GM18519 (cell line): ENCODE measurements at regions not wholly inside any gene's neighbourhood (a gene's known extent, or its start where the extent isn't known, plus 50 kb on each side); places are given as distances from the start of the nearest gene placed in this dataset.

ENCODE experiments used
- ATAC-seq: cut with Tn5 transposase; IDR thresholded peaks from one replicate; pipeline ENCODE4 v1.9.1; 2021; ENCODE audit warnings: mild to moderate bottlenecking, moderate library complexity; ENCODE audit not compliant: unreplicated experiment, low FRiP score

- ATAC-seq: no peak
Measured at GRCh38 chrX:51437521-51437920, 58.9 kb downstream of the NUDT11 start.

- ATAC-seq: no peak
Measured at GRCh38 chrX:51435101-51435500, 61.3 kb downstream of the NUDT11 start.

- ATAC-seq: no peak
Measured at GRCh38 chrX:51421972-51422597, 74.3 kb downstream of the NUDT11 start.

- ATAC-seq: no peak
Measured at GRCh38 chrX:51420610-51421009, 75.8 kb downstream of the NUDT11 start.

- ATAC-seq: no peak
Measured at GRCh38 chrX:51408462-51408861, 75.8 kb downstream of the NUDT10 start.

DNA sequence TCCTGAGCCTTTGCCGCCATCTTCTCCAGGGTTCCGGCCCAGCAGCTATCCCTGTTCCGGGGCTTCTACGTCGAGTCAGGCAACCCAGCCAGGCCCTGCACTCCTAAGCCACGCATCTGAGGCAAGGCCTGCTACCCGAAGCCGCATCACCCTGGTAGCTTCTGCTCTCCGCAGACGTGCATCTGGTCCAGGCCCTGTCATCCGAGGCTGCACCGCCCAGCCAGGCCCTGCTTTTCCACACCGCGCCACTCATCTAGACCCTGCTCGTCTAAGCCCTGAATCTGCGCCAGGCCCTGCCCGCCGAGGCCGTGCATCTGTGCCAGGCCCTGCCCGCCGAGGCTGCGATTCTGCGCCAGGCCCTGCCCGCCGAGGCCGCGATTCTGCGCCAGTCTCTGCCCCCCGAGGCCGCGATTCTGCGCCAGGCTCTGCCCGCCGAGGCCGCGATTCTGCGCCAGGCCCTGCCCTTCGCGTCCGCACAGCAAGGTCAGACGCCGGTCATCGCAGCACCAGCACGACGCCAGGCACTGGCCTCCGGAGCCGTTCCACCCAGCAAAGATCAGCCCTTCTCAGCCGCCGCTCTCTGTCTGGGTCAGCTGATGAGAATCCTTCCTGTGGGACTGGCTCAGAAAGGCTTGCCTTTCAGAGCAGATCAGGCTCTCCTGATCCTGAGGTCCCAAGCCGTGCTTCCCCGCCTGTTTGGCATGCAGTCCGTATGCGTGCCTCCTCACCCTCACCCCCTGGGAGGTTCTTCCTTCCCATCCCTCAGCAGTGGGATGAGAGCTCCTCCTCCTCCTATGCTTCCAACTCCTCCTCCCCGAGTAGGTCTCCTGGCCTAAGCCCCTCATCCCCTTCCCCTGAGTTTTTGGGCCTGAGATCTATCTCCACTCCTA lies 75.1 kb downstream of the NUDT10 start:
- ATAC-seq: no peak

DNA sequence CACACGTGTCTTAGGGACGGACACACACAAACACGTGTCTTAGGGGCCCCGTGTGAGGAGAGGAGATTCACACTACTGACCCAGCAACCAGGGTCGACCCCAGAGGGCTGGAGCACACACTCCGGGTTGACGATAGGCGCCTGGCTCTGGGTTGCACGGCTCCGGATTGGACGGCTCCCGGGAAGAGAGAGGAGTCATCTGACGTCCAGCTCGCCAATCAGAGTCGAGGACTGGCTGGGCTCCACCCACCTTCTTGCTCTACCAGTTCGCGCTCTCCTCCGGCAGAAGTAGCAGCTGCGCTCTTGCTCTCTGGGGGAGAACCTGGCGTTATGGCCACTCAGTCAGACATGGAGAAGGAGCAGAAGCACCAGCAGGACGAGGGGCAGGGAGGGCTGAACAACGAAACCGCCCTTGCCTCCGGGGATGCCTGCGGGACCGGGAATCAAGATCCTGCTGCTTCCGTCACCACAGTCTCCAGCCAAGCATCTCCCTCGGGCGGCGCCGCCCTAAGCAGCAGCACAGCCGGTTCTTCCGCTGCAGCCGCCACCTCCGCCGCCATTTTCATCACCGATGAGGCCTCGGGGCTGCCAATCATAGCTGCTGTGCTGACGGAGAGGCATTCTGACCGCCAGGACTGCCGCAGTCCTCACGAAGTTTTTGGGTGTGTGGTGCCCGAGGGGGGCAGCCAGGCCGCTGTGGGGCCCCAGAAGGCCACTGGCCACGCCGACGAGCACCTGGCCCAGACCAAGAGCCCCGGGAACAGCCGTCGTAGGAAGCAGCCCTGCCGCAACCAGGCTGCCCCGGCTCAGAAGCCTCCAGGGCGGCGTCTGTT lies 74.3 kb downstream of the NUDT10 start:
- no peak for ATAC-seq

DNA sequence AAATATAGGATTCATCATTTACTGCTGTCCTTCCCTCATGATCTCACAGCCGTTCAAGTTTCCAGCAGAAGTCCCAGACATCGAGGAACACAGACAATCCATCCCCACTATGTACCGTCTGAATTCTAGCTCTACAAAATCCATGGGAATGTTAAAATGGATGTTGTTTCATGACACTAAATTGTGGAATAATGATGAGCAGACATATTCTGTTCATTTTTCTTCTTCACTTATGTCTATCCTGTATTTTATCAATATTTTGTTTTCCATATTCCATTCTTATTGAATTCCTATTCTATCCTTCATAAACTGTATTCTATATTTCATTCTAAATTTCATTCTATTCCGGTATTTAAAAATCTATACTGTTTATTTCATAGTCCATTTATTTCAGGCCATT lies 71.8 kb downstream of the NUDT10 start:
- ATAC-seq: no peak

GRCh38 chrX:51395810-51396728 lies 63.4 kb downstream of the NUDT10 start:
- peak; percentile 59 for ATAC-seq

DNA sequence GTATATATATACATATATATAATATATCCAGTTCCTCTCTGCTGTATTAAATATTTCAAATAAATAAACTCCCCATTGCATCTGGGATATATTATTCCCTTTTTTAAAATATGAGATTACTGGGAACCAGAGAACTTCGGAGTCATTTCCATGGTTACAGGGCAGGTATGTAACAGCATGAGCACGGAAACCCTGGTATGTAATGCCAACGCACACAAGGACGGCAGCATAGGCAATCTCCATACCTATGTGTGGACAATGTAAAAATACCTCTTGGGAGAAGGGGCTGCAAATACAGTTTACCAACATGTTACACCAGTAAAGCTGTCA lies 62.8 kb downstream of the NUDT10 start:
- no peak for ATAC-seq
